A673 (cell line): ENCODE measurements at regions not wholly inside any gene's neighbourhood (a gene's known extent, or its start where the extent isn't known, plus 50 kb on each side); places are given as distances from the start of the nearest gene placed in this dataset.

Experiments used
- CTCF ChIP-seq: fragments of 300-800, 200-600 bp; sonication (generic); conservative IDR thresholded peaks from 2 replicates; pipeline ENCODE4 v1.5.1; 2017; ENCODE audit warnings: low read depth, mild to moderate bottlenecking, antibody characterized with exemption, low read length, moderate library complexity, mixed read lengths
- EZH2 ChIP-seq: fragments of 200-600 bp; sonication (generic); IDR thresholded peaks from 2 replicates; pipeline ENCODE4 v1.6.1; 2017; ENCODE audit warnings: borderline replicate concordance, low read depth, mild to moderate bottlenecking, mixed read lengths, antibody characterized with exemption, low read length; ENCODE audit not compliant: poor library complexity, severe bottlenecking

DNA sequence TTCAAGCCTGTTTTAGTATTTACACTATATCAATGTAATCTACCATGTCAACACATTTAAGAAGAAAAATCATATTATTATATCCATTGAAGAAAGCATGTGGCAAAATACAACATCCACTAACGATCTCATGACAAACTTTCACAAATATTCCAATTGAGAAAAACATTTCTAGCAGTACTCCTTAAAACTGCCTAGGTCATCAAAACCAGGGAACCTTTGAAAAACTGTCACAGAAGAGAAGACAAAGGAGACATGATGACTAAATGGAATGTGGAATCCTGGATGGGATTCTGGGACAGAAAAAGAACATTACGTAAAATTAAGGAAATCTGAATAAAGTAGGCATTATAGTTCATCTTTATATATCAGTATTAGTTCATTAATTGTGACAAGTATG lies 1091.3 kb upstream of the CDH6 start:
- TF ChIP-seq CTCF (no peak), EZH2 (no peak)
